Stimulated activated memory B cell treated with anti-CD40 and anti-IgM and Interleukin-4, amounts not matched to agents 10 μg/mL and 1 μg/mL and 100 μg/mL, for 72 hours (primary cell): ENCODE measurements at regions not wholly inside any gene's neighbourhood (a gene's known extent, or its start where the extent isn't known, plus 50 kb on each side); places are given as distances from the start of the nearest gene placed in this dataset.

Source experiments
- ATAC-seq: fragments of 150-1000 bp; cut with Tn5 transposase; 2 replicates; pipeline ENCODE4 v1.10.0; 2021
- H3K27ac Mint-ChIP-seq: one replicate; pipeline ENCODE4 v1.8.0; 2022; ENCODE audit warnings: mild to moderate bottlenecking, mixed read lengths
- H3K27me3 Mint-ChIP-seq: one replicate; pipeline ENCODE4 v1.8.0; 2022; ENCODE audit warnings: mixed read lengths
- H3K36me3 Mint-ChIP-seq: one replicate; pipeline ENCODE4 v1.8.0; 2022; ENCODE audit warnings: mixed read lengths
- H3K4me1 Mint-ChIP-seq: one replicate; pipeline ENCODE4 v1.8.0; 2022; ENCODE audit warnings: mixed read lengths
- H3K4me3 Mint-ChIP-seq: one replicate; pipeline ENCODE4 v1.8.0; 2022; ENCODE audit warnings: mild to moderate bottlenecking, moderate library complexity, mixed read lengths
- H3K9me3 Mint-ChIP-seq: one replicate; pipeline ENCODE4 v1.8.0; 2022; ENCODE audit warnings: mixed read lengths

DNA sequence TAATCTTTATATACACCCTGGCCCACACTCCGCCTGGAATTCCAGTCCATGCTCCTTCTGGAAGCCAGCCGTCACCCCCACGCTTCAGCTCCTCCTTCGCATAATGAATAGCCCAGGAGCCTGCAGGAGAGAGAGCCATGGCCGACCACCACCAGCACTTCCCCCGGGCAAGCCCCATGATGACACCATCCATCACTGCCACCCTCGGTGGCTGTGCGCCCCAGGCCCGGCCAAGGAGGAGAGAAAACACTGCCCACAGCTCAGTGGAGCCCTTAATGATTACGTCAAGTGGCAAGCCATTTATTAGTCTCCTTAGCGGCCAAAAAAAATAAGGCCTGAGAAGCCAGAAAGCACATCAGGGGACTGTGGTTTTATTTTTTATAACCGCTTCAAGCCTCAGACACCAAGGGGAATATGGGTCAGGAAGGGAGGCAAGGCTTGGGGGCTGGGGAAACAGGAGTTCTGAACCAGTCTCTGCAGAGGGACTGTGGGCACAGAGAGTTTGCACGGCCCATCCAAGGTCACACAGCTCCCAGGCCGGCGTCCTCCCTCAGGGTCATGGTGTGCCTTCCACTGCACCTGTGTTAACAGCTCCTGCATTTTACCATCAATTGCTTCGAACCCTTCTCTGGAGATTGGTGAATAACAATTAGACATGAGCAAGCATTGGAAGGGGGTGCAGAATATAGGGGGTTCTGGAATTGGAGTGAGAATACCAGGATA is 134.3 kb downstream of the MN1 start:
- Mint-ChIP-seq H3K4me1 (no peaks in the 10 kb centered on the region), H3K27ac (no peak overlapping the region), H3K27me3 (peaks cover 57% of the 10 kb centered on the region), H3K4me3 (no peak overlapping the region), H3K36me3 (no peaks in the 10 kb centered on the region), H3K9me3 (peaks cover 5% of the 10 kb centered on the region)
- ATAC-seq: no peak

DNA sequence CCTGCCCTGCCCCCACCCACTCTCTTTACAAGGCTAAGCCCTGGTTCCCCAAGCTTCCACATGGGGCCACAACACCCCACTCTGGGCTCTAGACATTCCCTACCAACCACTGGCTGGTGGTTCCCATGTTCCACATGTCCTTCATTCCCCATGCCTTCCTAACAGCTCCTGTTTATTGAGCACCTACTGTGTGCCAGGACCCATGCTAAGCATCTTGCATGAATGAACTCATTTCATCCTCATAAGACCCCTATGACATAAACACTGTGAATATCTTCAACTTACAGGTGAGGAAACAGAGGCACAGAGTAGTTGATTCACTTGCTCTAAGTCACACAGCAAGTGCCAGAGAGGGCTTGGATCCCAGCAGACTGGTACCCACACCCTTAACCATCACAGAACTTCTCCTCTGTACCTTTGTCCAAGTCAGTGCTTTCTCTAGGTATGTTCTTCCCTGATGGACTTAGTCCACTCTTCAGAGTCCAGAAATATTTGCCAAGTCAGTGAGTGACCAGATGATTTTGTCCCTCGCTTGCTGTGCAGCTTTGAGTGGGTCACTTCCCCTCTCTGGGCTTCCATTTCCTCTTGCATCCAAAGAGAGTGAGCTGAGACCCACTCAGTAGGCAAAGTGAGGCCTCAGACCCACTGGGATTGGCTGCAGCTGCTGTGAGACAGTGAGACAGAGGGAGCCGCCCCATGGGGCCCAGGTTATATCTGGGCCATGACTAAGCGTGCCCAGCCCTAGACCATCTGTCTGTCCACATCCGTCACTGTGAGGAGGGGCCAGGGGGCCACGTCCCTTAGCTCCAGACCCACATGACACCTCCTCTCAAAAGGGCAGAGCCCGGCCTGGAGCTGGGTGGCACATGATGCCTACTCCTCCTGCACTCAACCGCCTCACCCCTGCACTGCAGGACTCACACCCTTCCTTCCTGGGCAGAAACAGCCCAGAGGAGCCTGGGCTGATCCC is 132.4 kb downstream of the MN1 start:
- H3K4me1 Mint-ChIP-seq: no peaks in the 10 kb centered on the region
- no peak overlapping the region for H3K27ac Mint-ChIP-seq
- no peak for ATAC-seq
- no peak overlapping the region for H3K4me3 Mint-ChIP-seq
- H3K9me3 Mint-ChIP-seq: peaks cover 5% of the 10 kb centered on the region
- H3K27me3 Mint-ChIP-seq: peaks cover 47% of the 10 kb centered on the region
- no peaks in the 10 kb centered on the region for H3K36me3 Mint-ChIP-seq

DNA sequence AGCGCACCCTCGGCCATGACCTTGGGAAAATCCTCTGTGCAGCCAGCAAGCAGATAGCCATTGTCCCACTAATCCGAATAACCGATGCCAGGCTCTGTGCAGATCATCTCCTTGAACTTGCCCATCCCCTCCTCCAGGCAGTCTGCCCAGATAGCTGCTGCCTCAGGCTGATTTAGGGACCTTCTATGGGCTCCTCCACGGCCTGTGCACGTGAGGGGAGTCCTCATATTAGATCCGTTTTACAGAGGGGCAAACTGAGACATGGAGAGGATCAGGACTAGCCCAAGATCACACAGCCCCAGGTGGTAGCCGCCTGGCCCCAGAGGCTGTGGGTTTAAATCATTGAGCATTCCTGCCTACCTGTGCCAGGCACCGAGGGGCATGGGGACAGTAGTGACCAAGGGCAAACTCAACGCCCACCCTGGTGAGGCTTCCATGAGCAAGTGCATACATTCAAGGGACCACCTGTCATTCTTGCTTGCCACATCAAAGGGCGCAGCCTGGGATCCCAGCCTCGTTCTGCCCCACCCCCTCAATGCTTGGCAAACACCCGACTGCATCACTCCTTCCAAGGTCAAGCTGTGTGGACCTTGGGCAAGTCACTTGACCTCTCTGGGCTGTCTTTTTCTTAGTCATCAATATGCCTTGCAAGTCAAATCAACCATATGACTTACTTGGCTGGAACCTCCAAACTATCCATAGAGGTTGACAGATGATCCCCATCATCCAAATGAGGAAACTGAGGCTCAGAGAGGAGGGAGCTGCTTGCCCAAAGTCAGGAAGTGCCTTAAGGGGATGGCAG is 131.6 kb downstream of the MN1 start:
- H3K27ac Mint-ChIP-seq: no peak overlapping the region
- H3K36me3 Mint-ChIP-seq: no peaks in the 10 kb centered on the region
- no peaks in the 10 kb centered on the region for H3K4me1 Mint-ChIP-seq
- H3K4me3 Mint-ChIP-seq: no peak overlapping the region
- peaks cover 5% of the 10 kb centered on the region for H3K9me3 Mint-ChIP-seq
- ATAC-seq: no peak
- H3K27me3 Mint-ChIP-seq: peaks cover 49% of the 10 kb centered on the region

DNA sequence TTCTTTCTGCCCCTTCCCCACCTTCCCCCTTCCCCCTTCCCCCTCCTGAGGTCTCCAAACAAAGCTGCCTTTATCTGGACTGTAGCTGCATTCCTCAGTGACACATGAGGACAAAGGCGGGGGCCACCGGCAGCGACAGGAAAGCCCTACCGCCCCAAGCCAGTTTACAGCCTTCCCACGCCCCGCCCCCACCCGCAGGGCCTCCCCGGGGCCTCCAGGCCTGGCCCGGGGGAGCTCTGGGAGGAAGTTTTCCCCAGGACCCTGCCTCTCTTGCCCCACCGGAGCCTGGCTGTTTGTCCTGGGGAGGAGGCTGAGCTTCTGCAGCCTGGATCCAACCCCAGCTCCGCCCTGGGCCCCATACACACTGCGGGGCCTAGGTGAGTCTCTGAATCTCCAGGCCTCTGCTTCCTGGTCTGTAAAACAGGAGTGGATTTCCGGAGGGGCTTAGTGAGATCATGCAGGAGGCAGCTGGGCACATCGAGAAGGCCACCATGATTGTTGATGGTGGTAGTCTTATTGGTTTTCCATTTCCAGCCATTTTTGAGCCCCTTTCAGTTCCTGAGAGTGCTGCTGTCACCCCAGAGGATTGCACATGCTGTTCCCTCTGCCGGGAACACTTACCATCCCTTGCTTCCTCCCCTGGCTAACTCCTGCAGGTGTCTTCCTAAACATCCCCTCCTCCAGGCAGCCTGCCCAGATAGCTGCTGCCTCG is 130.7 kb downstream of the MN1 start:
- Mint-ChIP-seq H3K27me3 (peaks cover 58% of the 10 kb centered on the region), H3K4me1 (no peaks in the 10 kb centered on the region), H3K9me3 (peaks cover 5% of the 10 kb centered on the region), H3K4me3 (no peak overlapping the region), H3K36me3 (no peaks in the 10 kb centered on the region), H3K27ac (no peak overlapping the region)
- no peak for ATAC-seq

DNA sequence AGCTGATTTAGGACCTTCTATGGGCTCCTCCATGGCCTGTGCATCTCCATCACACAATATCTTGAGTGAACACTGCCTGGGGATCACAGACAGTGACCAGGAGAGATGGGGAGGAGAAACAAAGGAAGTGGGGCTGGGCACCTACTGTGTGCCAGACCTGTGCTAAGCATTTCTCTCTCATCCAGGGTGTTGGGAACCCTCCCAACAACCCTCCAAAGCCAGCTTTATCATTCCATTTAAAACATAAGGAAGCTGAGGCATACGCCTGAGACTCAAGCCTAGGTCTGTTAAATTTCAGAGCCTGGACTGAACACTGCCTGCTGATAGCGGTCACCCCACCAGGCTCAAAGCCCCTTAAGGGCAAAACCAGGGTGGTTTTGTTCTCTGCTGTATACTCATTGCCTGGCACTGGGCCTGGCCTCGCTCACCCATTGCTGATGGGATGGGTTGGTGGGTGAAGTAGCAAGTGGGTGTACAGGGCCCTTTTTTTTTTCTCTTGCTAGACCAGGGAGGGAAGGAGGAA is 130.1 kb downstream of the MN1 start:
- peaks cover 62% of the 10 kb centered on the region for H3K27me3 Mint-ChIP-seq
- no peak for ATAC-seq
- H3K9me3 Mint-ChIP-seq: peaks cover 5% of the 10 kb centered on the region
- H3K4me1 Mint-ChIP-seq: no peaks in the 10 kb centered on the region
- H3K27ac Mint-ChIP-seq: no peak overlapping the region
- no peaks in the 10 kb centered on the region for H3K36me3 Mint-ChIP-seq
- H3K4me3 Mint-ChIP-seq: no peak overlapping the region

DNA sequence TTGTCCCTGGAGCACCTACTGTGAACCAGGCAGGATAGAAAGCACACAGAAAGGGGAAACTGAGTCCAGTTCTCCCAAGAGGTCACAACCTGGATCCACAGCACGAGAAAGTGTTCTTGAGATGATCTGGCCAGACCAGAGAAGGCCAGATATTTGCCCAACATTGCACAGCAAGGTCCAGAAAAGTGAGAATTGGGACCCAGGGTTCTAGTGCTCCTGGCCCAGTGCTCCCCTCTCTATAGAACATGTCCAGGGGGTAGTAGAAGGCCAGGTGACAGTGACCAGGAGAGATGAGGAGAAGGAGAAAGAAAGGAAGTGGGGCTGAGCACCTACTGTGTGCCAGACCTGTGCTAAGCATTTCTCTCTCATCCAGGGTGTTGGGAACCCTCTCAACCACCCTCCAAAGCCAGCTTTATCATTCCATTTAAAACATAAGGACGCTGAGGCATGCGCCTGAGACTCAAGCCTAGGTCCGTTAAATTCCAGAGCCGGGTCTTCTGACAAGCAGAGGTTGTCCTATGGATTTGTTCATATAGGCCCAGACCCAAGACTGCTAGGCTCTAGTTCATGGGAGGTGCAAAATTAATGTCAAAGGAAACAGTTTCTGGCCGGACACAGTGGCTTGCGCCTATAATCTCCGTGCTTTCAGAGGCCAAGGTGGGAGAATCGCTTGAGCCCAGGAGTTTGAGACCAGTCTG is 128.7 kb downstream of the MN1 start:
- H3K36me3 Mint-ChIP-seq: no peaks in the 10 kb centered on the region
- H3K27me3 Mint-ChIP-seq: peaks cover 51% of the 10 kb centered on the region
- no peak overlapping the region for H3K27ac Mint-ChIP-seq
- no peak overlapping the region for H3K4me3 Mint-ChIP-seq
- no peak for ATAC-seq
- H3K9me3 Mint-ChIP-seq: no peaks in the 10 kb centered on the region
- H3K4me1 Mint-ChIP-seq: no peaks in the 10 kb centered on the region

DNA sequence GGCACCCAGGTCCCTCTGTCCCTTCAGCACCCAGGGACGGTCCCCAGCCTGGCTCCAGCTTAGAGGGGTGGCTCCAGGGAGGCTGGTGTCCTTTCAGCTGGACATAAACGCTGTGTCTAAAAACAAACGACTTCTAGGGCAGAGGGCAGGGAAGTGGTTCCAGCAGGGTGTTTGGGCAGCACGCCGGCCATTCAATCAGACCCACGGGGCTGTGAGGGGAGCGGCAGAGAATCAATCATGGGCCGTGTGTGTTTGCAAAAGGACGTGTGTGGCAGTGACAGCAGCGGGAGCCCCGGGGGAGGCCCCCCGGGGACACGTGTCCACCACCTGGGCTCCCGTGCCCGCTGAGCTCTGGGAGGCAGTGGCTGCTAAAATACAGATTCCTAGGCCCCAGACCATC is 127.7 kb downstream of the MN1 start:
- no peaks in the 10 kb centered on the region for H3K4me1 Mint-ChIP-seq
- H3K27me3 Mint-ChIP-seq: peaks cover 46% of the 10 kb centered on the region
- no peaks in the 10 kb centered on the region for H3K36me3 Mint-ChIP-seq
- no peaks in the 10 kb centered on the region for H3K9me3 Mint-ChIP-seq
- no peak overlapping the region for H3K4me3 Mint-ChIP-seq
- no peak for ATAC-seq
- H3K27ac Mint-ChIP-seq: no peak overlapping the region

DNA sequence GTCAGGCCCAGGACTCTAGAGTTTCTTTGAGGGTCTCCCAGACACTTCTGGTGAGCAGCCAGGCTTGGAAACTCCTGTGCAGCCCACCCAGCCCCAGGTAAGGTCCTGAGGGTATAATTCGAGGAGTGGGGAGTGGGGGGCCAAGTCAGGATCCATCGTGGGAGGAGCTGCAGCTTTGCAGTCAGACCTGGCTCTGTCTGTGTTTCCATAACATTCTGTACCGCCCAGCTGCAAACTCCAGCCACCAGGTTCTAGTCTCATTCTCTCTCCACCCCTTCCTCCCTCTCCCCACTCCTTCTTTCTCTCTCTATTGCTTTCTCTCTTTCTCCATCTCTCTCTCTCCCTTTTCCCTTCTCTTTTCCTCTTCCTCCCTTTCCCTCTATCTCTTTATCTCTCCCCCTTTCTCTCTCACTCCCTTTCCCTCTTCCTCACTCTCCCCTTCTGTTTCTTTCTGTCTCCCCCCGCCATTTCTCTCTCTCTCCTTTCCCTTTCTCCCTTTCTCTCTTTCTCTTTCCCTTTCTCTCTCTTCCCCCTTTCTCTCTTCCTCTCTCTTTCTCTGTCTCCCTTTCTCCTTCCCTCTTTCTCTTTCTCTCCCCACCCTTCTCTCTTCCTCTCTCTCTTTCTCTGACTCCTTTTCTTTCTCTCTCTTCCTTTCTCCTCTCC is 127.2 kb downstream of the MN1 start:
- Mint-ChIP-seq H3K4me3 (no peak overlapping the region), H3K27ac (no peak overlapping the region), H3K9me3 (no peaks in the 10 kb centered on the region), H3K4me1 (no peaks in the 10 kb centered on the region), H3K36me3 (no peaks in the 10 kb centered on the region), H3K27me3 (peaks cover 41% of the 10 kb centered on the region)
- ATAC-seq: no peak

DNA sequence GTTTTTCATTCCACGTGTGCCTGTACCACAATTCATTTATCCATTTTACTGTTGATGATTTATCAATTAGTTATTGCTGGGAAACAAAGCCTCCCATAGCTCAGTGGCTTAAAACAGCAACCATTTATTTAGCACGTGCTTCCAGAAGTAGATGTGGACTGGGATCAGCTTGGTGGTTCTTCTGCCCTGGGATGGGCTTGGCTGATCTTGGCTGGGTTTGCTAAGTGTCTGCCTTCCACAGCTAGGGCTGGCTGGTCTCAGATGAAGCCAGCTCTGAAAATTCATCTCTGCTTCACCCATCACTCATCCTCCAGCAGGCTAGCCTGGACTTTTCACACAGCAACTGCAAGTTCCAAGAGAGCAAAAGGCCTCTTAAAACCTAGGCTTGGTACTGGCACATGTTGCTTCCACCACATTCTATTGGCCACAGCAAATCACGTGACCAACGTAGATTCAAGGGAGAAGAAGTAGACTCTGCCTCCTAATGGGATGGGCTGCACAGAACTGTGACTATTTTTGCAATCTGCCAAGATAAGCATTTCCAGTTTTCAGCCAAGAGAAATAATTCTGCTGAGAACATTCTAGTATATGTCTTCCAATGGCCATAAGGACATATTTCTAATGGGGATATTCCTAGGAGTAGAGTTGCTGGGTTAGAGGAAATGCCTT is 124.9 kb downstream of the MN1 start:
- H3K36me3 Mint-ChIP-seq: no peaks in the 10 kb centered on the region
- no peak overlapping the region for H3K4me3 Mint-ChIP-seq
- no peaks in the 10 kb centered on the region for H3K9me3 Mint-ChIP-seq
- H3K4me1 Mint-ChIP-seq: no peaks in the 10 kb centered on the region
- peaks cover 35% of the 10 kb centered on the region for H3K27me3 Mint-ChIP-seq
- no peak for ATAC-seq
- no peak overlapping the region for H3K27ac Mint-ChIP-seq

DNA sequence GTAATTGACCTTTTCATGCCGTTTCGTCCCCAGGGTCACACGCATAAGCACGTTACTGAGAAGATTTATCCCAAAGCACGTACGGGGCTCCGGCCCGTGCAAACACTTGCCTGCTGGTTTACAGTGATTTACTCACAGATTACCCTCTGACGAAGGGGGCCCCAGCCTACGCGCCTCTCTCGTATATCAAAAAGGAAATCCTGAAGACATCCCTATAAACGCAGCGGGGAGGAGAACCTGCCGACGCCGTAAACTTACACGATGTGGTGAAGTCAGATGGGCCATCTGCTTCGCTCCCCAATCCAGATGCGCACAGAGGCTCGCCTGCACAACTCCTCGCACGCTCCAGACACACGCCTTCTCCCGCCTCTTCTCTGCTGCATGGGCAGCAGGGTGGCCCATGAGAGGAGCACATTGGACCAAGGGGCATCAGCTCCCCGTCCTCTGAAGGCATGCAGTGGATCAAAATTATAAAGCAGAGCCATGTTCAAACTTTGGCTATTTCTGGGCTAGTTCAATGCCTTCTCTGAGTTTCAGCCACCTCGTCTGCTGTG is 123.6 kb downstream of the MN1 start:
- ATAC-seq: no peak
- peaks cover 35% of the 10 kb centered on the region for H3K27me3 Mint-ChIP-seq
- H3K9me3 Mint-ChIP-seq: no peaks in the 10 kb centered on the region
- H3K36me3 Mint-ChIP-seq: no peaks in the 10 kb centered on the region
- H3K4me3 Mint-ChIP-seq: no peak overlapping the region
- H3K4me1 Mint-ChIP-seq: no peaks in the 10 kb centered on the region
- H3K27ac Mint-ChIP-seq: no peak overlapping the region

DNA sequence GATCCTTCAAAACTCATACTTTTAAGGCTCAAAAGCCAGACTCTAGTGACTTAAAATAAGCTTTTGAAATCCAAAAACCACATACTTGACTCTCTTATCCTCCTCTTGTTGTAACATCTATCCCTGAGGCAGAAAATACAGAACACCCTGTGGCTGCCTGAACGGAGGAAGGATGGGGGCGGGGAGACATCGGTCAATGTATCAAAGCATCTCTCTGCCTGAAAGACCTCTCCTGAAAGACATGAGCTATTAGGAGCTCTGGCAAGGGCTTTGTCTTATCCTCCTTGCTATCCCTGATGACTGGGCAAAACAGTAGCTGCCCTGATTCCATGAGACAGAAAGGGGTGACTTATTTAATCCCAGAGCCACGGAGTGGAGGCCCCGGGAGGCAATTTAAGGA is 122.4 kb downstream of the MN1 start:
- no peak for ATAC-seq
- H3K36me3 Mint-ChIP-seq: no peaks in the 10 kb centered on the region
- H3K4me1 Mint-ChIP-seq: no peaks in the 10 kb centered on the region
- H3K27ac Mint-ChIP-seq: no peak overlapping the region
- H3K9me3 Mint-ChIP-seq: no peaks in the 10 kb centered on the region
- H3K4me3 Mint-ChIP-seq: no peak overlapping the region
- H3K27me3 Mint-ChIP-seq: peaks cover 32% of the 10 kb centered on the region

DNA sequence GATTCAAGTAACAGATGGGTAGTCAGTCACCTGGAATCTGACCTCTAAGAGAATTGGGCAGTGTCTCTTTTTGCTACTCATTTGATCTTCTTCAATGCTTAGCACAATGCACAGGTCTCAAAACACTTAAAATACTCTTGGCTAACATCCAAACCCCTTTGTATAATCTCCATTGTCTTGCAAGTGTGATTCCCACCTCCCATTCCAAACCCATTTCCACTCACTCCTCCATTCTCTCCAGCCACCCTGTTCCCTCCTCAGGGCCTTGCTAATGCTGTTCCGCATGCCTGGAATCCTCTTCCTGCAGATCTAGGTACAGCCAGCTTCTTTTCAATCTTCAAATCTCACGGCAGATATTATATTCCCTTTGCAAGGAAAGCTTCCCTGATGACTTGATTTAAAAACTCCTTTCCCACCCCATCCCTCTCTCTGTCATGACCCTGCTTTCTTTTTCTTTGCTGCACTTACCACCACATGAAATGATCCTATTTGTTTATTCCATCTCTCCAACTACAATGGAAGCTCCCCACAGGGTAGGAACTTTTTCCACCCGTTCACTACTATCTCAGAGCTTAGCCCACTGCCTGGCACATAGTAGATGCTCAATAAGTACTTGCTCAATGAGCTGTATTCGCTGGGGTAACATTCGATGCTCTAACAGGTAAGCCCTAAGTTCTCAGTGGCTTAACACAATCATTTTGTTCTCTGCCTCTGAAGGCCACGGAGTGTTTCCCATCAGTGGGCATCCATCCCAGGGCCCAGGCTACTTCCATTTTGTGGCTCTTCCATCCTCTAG is 121.7 kb downstream of the MN1 start:
- Mint-ChIP-seq H3K27ac (no peak overlapping the region), H3K4me3 (no peak overlapping the region), H3K27me3 (peaks cover 25% of the 10 kb centered on the region), H3K9me3 (no peaks in the 10 kb centered on the region), H3K36me3 (no peaks in the 10 kb centered on the region), H3K4me1 (no peaks in the 10 kb centered on the region)
- ATAC-seq: no peak
